ENCODE measurements at regions not wholly inside any gene's neighbourhood (a gene's known extent, or its start where the extent isn't known, plus 50 kb on each side); places are given as distances from the start of the nearest gene placed in this dataset.

DNA sequence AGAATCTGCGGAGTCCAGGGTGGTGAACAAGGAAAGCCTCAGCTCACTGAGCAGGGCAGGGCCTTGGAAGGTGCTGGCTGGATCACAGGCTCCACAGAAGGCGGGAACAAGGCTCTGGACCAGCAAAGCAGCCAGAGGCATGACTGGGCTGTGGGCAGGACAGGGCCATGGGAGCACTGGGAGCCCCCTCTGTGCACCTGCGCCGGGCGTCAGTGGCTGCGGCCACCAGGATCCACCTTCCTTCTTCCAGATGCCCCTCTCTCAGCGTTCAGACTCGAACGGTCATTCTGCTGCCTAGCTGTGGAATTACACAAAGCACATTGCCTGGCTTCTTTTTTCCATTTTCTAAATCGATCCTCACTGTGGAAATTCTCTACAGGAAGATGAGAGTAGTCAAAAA, 621.2 kb downstream of the GALR1 start:
- TF ChIP-seq, protein P1, sequence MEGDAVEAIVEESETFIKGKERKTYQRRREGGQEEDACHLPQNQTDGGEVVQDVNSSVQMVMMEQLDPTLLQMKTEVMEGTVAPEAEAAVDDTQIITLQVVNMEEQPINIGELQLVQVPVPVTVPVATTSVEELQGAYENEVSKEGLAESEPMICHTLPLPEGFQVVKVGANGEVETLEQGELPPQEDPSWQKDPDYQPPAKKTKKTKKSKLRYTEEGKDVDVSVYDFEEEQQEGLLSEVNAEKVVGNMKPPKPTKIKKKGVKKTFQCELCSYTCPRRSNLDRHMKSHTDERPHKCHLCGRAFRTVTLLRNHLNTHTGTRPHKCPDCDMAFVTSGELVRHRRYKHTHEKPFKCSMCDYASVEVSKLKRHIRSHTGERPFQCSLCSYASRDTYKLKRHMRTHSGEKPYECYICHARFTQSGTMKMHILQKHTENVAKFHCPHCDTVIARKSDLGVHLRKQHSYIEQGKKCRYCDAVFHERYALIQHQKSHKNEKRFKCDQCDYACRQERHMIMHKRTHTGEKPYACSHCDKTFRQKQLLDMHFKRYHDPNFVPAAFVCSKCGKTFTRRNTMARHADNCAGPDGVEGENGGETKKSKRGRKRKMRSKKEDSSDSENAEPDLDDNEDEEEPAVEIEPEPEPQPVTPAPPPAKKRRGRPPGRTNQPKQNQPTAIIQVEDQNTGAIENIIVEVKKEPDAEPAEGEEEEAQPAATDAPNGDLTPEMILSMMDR (IDR thresholded peaks at IDR 0.05; ENCODE audit: extremely low read depth, insufficient read depth, missing control alignments), result no peak
- DNase-seq (ENCODE audit: low spot score), result no peak
- in situ Hi-C loops (cut with MboI; ENCODE audit: low pct_unique_long_range_greater_than_20kb, low sequenced_read_pairs, unreplicated experiment), result no loop called here

DNA sequence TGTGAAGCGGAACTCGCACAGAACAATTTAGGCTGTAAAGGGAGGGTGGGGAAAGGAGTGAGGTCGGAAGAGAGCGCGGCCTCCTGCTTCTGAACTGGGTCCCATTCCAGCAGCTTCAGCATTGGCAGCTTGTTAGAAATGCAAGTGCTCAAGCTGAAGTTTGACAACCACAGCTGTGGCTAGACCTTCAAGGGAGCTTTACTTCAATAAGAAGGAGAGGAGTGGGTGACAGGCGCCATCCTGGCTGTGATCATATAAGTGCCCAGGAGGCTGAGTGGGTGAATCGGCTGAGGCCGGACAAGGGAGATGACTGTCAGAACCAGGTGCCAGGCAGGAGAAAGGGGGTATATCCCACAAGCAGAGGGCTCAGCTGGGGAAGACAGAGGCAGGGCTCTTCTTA, 622.5 kb downstream of the GALR1 start:
- no peak for DNase-seq (ENCODE audit: low spot score)
- in situ Hi-C loops (cut with MboI; ENCODE audit: low pct_unique_long_range_greater_than_20kb, low sequenced_read_pairs, unreplicated experiment), result no loop called here
- TF ChIP-seq, protein P1 (IDR thresholded peaks at IDR 0.05; ENCODE audit: extremely low read depth, insufficient read depth, missing control alignments), result no peak

DNA sequence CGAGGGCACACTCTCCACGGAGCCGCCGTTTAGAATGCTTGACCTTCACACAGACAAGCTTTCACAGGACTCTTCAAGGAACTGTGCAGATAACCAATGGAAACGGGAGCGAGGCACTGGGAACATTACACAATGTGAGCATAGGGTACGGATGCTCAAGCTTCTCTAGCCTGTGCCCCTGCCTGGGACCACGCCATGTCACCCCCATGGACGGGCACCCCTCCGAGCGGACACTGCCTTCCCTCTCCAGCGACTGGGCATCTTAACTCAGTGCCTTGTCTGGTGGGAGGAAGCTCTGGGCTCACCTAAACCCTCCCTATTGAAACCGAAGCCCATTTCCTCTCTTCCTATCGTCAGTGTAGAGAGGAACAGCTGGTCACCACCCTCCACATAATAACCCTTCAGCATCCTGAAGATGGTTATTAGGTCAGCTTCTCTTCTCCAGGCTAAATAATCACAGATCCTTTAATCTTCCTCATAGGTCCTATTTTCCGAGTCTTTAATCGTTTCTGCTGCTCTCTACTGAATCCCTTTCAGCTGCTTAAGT, 626.7 kb downstream of the GALR1 start:
- in situ Hi-C loops (cut with MboI; ENCODE audit: low pct_unique_long_range_greater_than_20kb, low sequenced_read_pairs, unreplicated experiment), result no loop called here
- DNase-seq (ENCODE audit: low spot score), result no peak
- TF ChIP-seq, protein P1 (IDR thresholded peaks at IDR 0.05; ENCODE audit: extremely low read depth, insufficient read depth, missing control alignments), result no peak

DNA sequence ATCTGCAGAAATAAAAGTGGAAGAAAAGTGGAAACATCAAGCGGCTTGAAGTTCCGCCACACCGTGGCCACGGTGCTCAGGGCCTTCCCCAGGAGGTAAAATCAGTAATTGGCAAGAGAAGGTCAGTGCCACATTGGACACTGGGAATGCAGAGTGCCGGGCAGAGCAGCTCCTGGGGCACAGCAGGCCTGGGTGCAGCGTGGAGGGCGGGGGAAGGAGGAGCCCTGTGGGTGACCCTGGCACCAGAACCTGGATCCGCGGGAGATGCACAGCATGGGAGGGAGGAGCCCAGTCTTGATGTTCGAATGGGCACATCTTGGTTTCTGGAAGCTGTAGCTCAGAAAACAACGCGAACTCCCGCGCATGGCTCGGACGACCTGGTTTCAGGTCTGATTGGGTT, 630.2 kb downstream of the GALR1 start:
- in situ Hi-C loops (cut with MboI; ENCODE audit: low pct_unique_long_range_greater_than_20kb, low sequenced_read_pairs, unreplicated experiment), result no loop called here
- TF ChIP-seq, protein P1 (IDR thresholded peaks at IDR 0.05; ENCODE audit: extremely low read depth, insufficient read depth, missing control alignments), result no peak
- no peak for DNase-seq (ENCODE audit: low spot score)

DNA sequence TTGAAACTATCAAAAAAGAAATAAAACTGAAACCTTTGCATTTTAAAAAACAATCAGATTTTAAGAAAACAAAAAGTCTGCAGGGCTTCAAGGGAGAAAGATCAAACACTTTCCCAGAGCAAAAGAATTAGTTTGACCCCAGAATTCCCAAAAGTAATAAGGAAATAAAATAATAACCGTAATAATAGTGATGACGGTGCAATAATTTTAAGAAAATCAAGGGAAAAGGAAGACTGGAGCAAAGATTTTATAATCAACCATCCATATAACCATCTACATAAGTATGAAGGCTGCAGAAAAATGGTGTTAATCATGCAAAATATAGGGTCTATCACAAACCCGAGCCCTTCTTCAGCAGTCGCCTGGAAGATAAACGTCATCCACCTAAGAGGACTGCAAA, 634.8 kb downstream of the GALR1 start:
- DNase-seq (ENCODE audit: low spot score), result no peak
- in situ Hi-C loops (cut with MboI; ENCODE audit: low pct_unique_long_range_greater_than_20kb, low sequenced_read_pairs, unreplicated experiment), result no loop called here
- TF ChIP-seq, protein P1 (IDR thresholded peaks at IDR 0.05; ENCODE audit: extremely low read depth, insufficient read depth, missing control alignments), result no peak

DNA sequence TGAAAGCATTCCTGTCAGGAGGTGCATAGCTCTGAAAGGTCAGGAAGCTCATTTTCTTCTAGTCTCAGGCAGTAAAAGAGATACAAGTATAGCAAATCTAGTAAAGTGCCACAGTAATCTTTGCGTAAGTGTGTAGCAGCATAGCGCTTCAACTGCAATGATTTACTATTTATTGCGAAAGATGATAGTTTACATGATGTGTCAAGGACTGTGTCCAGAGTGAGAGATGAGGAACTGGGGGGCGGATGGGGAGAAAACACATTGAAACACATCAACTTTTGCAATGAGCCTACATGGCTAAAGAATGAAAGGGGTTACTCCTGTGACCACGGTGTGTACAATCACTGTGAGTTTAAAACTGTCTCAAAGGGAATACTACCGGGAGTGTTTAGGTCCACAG, 644.4 kb downstream of the GALR1 start:
- in situ Hi-C loops (cut with MboI; ENCODE audit: low pct_unique_long_range_greater_than_20kb, low sequenced_read_pairs, unreplicated experiment), result no loop called here
- DNase-seq (ENCODE audit: low spot score), result no peak
- TF ChIP-seq, protein P1 (IDR thresholded peaks at IDR 0.05; ENCODE audit: extremely low read depth, insufficient read depth, missing control alignments), result no peak

DNA sequence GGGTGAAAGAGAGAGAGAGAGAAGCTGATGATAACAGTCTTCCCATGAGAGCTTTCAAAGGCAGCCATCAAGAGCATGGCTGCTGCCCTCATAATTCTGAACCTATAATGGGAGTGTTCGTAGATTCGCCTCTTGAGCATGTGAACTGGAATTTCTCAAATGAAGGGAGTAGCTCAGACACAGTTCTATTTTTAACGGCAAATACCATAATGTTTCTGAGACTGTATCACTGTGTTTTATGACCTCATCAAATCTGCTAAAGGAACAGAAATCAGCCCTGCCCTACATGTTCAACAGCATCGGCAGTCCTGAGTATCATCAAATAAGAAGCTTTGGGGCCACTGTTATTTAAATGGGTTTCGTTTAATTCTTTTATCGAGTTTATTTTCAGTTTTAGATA, 645.6 kb downstream of the GALR1 start:
- DNase-seq (ENCODE audit: low spot score), result no peak
- in situ Hi-C loops (cut with MboI; ENCODE audit: low pct_unique_long_range_greater_than_20kb, low sequenced_read_pairs, unreplicated experiment), result no loop called here
- TF ChIP-seq, protein P1 (IDR thresholded peaks at IDR 0.05; ENCODE audit: extremely low read depth, insufficient read depth, missing control alignments), result no peak
